Astrocyte (in vitro differentiated cells and primary cell): ENCODE measurements at regions not wholly inside any gene's neighbourhood (a gene's known extent, or its start where the extent isn't known, plus 50 kb on each side); places are given as distances from the start of the nearest gene placed in this dataset.

Experiments used
- DNase-seq: peaks from one replicate; pipeline ENCODE4 v3.0.0-alpha.2; 2010; ENCODE audit warnings: low read depth
- FAIRE-seq: peaks from 2 replicates; lab custom pipeline; 2011; peaks lifted over from hg19 to GRCh38; lab: Jason Lieb, UNC
- H2AFZ ChIP-seq: 2 replicates; pipeline ENCODE4 v1.6.0; 2012; ENCODE audit warnings: low read depth, low read length, inconsistent platforms
- H3K27ac ChIP-seq: 2 replicates; pipeline ENCODE4 v1.5.1; 2011; ENCODE audit warnings: low read depth, low read length, inconsistent platforms
- H3K27me3 ChIP-seq: 2 replicates; pipeline ENCODE4 v1.6.0; 2011; ENCODE audit warnings: low read length, inconsistent platforms; ENCODE audit not compliant: insufficient read depth
- H3K36me3 ChIP-seq: 2 replicates; pipeline ENCODE4 v1.5.1; 2011; ENCODE audit warnings: low read length, inconsistent platforms; ENCODE audit not compliant: insufficient read depth
- H3K4me1 ChIP-seq: 2 replicates; pipeline ENCODE4 v1.5.1; 2011; ENCODE audit warnings: low read length, inconsistent platforms; ENCODE audit not compliant: insufficient read depth
- H3K4me2 ChIP-seq: 2 replicates; pipeline ENCODE4 v1.6.0; 2012; ENCODE audit warnings: low read length, inconsistent platforms
- H3K4me3 ChIP-seq: 2 replicates; pipeline ENCODE4 v1.5.1; 2011; ENCODE audit warnings: low read depth, mild to moderate bottlenecking, low read length, inconsistent platforms; ENCODE audit not compliant: insufficient read depth
- H3K79me2 ChIP-seq: 2 replicates; pipeline ENCODE4 v1.6.0; 2012; ENCODE audit warnings: mild to moderate bottlenecking, low read length, inconsistent platforms; ENCODE audit not compliant: insufficient read depth
- H3K9ac ChIP-seq: 2 replicates; pipeline ENCODE4 v1.6.0; 2012; ENCODE audit warnings: mild to moderate bottlenecking, low read length, inconsistent platforms
- H3K9me3 ChIP-seq: 2 replicates; pipeline ENCODE4 v1.5.1; 2012; ENCODE audit warnings: low read depth, mild to moderate bottlenecking, low read length, inconsistent platforms; ENCODE audit not compliant: insufficient read depth
- H4K20me1 ChIP-seq: 2 replicates; pipeline ENCODE4 v1.6.0; 2012; ENCODE audit warnings: low read length, inconsistent platforms; ENCODE audit not compliant: insufficient read depth
- H3K27ac Mint-ChIP-seq: one replicate; pipeline ENCODE4 v1.8.0; 2021; ENCODE audit warnings: mild to moderate bottlenecking, mixed read lengths; ENCODE audit not compliant: unreplicated experiment
- H3K27me3 Mint-ChIP-seq: one replicate; pipeline ENCODE4 v1.8.0; 2021; ENCODE audit warnings: low read depth, mixed read lengths; ENCODE audit not compliant: unreplicated experiment
- H3K36me3 Mint-ChIP-seq: one replicate; pipeline ENCODE4 v1.8.0; 2021; ENCODE audit warnings: low read depth, mixed read lengths; ENCODE audit not compliant: unreplicated experiment
- H3K4me1 Mint-ChIP-seq: one replicate; pipeline ENCODE4 v1.8.0; 2021; ENCODE audit warnings: low read depth, mixed read lengths; ENCODE audit not compliant: unreplicated experiment
- H3K4me3 Mint-ChIP-seq: one replicate; pipeline ENCODE4 v1.8.0; 2021; ENCODE audit warnings: mild to moderate bottlenecking, moderate library complexity, mixed read lengths; ENCODE audit not compliant: unreplicated experiment
- H3K9me3 Mint-ChIP-seq: one replicate; pipeline ENCODE4 v1.8.0; 2021; ENCODE audit warnings: mild to moderate bottlenecking, mixed read lengths; ENCODE audit not compliant: unreplicated experiment
- CTCF ChIP-seq: IDR thresholded peaks from 2 replicates; pipeline ENCODE4 v1.5.1; 2011; ENCODE audit warnings: low read depth, mild to moderate bottlenecking, inconsistent platforms, low read length, moderate library complexity; ENCODE audit not compliant: insufficient read depth
- EZH2 ChIP-seq: IDR thresholded peaks from 2 replicates; pipeline ENCODE4 v1.6.1; 2012; ENCODE audit warnings: mild to moderate bottlenecking, low read length, inconsistent platforms; ENCODE audit not compliant: insufficient read depth

GRCh38 chr2:176692533-176692932 lies 423.3 kb downstream of the MTX2 start:
- Histone ChIP-seq H3K9ac (no peak overlapping the region), H3K27me3 (no peaks in the 10 kb centered on the region), H3K4me2 (no peak overlapping the region), H2AFZ (no peak overlapping the region), H3K27ac (no peak overlapping the region), H3K79me2 (no peaks in the 10 kb centered on the region), H3K9me3 (no peaks in the 10 kb centered on the region), H3K4me1 (no peaks in the 10 kb centered on the region), H3K36me3 (no peaks in the 10 kb centered on the region), H4K20me1 (no peaks in the 10 kb centered on the region), H3K4me3 (no peak overlapping the region)
- Mint-ChIP-seq H3K36me3 (no peaks in the 10 kb centered on the region), H3K4me1 (no peaks in the 10 kb centered on the region), H3K9me3 (no peaks in the 10 kb centered on the region), H3K27me3 (peaks cover 1% of the 10 kb centered on the region), H3K4me3 (no peak overlapping the region), H3K27ac (no peak overlapping the region)
- no peak for FAIRE-seq
- no peak for DNase-seq
- TF ChIP-seq EZH2 (no peak), CTCF (no peak)

- Histone ChIP-seq H2AFZ (no peak overlapping the region), H3K36me3 (no peaks in the 10 kb centered on the region), H3K9me3 (no peaks in the 10 kb centered on the region), H3K79me2 (no peaks in the 10 kb centered on the region), H4K20me1 (no peaks in the 10 kb centered on the region), H3K4me2 (no peak overlapping the region), H3K4me1 (no peaks in the 10 kb centered on the region), H3K27ac (no peak overlapping the region), H3K9ac (no peak overlapping the region), H3K4me3 (no peak overlapping the region), H3K27me3 (no peaks in the 10 kb centered on the region)
- Mint-ChIP-seq H3K4me3 (no peak overlapping the region), H3K36me3 (no peaks in the 10 kb centered on the region), H3K9me3 (no peaks in the 10 kb centered on the region), H3K27me3 (no peaks in the 10 kb centered on the region), H3K4me1 (no peaks in the 10 kb centered on the region), H3K27ac (no peak overlapping the region)
- no peak for DNase-seq
- no peak for FAIRE-seq
- TF ChIP-seq EZH2 (no peak), CTCF (no peak)
Observed at GRCh38 chr2:176699098-176699497, 429.9 kb downstream of the MTX2 start.

GRCh38 chr2:176699644-176700043 lies 430.4 kb downstream of the MTX2 start:
- Histone ChIP-seq H3K36me3 (no peaks in the 10 kb centered on the region), H4K20me1 (no peaks in the 10 kb centered on the region), H3K27me3 (no peaks in the 10 kb centered on the region), H3K27ac (no peak overlapping the region), H3K9ac (no peak overlapping the region), H3K79me2 (no peaks in the 10 kb centered on the region), H3K4me1 (no peaks in the 10 kb centered on the region), H2AFZ (no peak overlapping the region), H3K9me3 (no peaks in the 10 kb centered on the region), H3K4me2 (no peak overlapping the region), H3K4me3 (no peak overlapping the region)
- FAIRE-seq (no peak), DNase-seq (no peak)
- no peaks in the 10 kb centered on the region for H3K27me3 Mint-ChIP-seq
- H3K27ac Mint-ChIP-seq: no peak overlapping the region
- H3K4me1 Mint-ChIP-seq: no peaks in the 10 kb centered on the region
- H3K36me3 Mint-ChIP-seq: no peaks in the 10 kb centered on the region
- no peaks in the 10 kb centered on the region for H3K9me3 Mint-ChIP-seq
- no peak for TF ChIP-seq CTCF
- no peak overlapping the region for H3K4me3 Mint-ChIP-seq
